Epithelial cell of proximal tubule (primary cell): ENCODE measurements at regions not wholly inside any gene's neighbourhood (a gene's known extent, or its start where the extent isn't known, plus 50 kb on each side); places are given as distances from the start of the nearest gene placed in this dataset.

Source experiments
- DNase-seq: peaks from one replicate; pipeline ENCODE4 v3.0.0-alpha.2; 2011; ENCODE audit warnings: low read depth
- H3K4me3 ChIP-seq: 2 replicates; pipeline ENCODE4 v1.5.1; 2011; ENCODE audit warnings: low read depth, mild to moderate bottlenecking, low read length
- TF ChIP-seq, protein P1 (sequence below): conservative IDR thresholded peaks from 2 replicates; pipeline ENCODE4 v1.5.1; 2012; ENCODE audit warnings: low read depth, mild to moderate bottlenecking, low read length

DNA sequence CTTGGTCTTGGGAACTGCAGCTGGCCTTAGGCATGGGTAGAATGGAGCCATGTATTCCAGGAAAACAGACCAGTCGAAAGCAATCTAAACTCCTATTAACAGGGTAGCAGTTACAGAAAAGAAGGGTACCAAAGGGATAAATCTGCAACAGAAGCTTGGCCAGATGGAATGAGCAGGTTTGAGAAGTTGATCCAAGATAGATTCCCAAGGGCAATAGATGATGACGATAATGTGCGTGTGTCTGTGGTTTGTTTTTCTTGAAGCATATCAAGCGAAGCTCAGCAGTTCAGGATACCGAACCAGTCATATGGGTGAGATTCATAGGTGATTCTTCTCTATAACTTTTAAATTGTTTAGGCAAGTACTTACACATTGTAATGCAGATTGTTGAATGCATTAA is 203.8 kb upstream of the SEMA6D start:
- TF ChIP-seq, protein P1, sequence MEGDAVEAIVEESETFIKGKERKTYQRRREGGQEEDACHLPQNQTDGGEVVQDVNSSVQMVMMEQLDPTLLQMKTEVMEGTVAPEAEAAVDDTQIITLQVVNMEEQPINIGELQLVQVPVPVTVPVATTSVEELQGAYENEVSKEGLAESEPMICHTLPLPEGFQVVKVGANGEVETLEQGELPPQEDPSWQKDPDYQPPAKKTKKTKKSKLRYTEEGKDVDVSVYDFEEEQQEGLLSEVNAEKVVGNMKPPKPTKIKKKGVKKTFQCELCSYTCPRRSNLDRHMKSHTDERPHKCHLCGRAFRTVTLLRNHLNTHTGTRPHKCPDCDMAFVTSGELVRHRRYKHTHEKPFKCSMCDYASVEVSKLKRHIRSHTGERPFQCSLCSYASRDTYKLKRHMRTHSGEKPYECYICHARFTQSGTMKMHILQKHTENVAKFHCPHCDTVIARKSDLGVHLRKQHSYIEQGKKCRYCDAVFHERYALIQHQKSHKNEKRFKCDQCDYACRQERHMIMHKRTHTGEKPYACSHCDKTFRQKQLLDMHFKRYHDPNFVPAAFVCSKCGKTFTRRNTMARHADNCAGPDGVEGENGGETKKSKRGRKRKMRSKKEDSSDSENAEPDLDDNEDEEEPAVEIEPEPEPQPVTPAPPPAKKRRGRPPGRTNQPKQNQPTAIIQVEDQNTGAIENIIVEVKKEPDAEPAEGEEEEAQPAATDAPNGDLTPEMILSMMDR, result no peak
- DNase-seq, result no peak
- no peak overlapping the region for H3K4me3 ChIP-seq

DNA sequence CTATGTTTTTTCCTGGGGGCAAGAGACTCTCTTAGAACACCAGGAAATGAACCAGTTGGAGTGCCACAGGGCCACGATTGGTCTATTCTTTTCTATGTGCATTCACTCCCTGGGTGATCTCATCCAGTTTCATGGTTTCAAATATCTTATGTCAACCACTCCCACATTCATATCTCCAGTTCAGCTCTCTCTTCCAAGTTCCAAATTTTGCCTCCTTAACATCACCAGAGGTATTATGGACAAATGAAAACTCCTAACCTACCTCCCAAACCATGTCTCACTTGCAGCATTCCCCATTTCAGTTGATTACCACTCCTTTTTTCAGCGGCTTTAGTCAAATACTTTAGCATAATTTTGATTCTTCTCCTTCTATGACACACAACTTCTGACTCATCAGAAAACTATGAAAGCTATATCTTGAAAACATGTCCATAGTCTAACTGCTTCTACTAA is 203.1 kb upstream of the SEMA6D start:
- TF ChIP-seq, protein P1, result no peak
- no peak overlapping the region for H3K4me3 ChIP-seq
- no peak for DNase-seq

DNA sequence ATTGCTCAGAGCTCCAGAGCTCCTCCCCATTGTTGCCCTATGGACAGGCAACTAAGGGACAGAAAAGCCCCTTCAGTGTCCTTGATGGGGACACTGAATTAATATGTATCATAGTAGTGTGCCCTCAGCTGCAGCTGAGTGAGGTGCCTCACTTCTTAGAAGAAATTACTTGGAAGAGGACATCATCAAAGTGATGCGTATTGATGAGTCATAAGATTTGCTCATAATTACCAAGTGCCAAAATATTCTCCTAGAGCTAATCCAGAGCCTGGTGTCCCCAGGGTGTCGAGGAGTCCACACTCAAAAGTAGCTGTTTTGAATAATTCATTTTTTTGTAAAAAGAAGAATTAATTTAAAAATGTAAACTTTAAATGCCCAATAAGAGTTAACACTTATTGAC is 200.7 kb upstream of the SEMA6D start:
- H3K4me3 ChIP-seq, result no peak overlapping the region
- TF ChIP-seq, protein P1, result no peak
- no peak for DNase-seq

DNA sequence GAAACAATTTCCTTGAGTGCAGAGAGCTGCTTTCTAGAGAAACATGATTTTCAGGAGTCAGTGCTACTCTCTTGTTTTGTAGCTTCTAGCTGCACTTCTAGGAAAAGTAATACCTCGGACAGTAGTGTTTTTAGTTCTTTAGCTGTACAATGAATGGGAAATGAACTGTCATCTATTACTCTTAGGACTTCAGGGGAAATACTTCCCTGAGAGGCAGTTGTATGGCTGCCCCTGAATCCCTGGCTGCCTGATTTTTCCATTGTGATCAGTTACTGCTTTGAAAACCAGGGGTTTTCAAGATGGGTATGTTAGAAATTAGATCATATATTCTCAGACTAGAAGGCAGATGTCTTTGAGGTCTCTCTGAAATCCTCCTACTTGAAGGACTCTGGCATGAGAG is 200.3 kb upstream of the SEMA6D start:
- H3K4me3 ChIP-seq, result no peak overlapping the region
- no peak for DNase-seq
- TF ChIP-seq, protein P1, result no peak

DNA sequence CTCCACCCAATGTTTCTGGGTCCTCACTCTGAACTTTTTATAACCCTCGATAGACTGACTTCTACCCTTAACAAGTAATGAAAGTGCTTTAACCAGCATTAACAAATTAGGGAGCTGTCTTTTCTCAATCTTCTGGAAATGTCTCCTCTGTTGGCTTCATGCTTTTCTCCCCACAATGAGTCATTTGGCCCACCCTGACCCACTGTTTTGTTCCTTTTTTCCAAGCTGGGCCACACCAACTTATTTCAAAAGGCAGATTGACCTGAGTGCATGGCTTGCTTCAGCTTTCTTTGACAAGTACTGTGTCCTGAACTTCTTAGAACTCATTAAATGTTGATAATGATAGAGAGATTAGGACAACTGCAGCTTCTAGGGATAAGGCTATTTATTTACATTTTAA is 199.6 kb upstream of the SEMA6D start:
- no peak overlapping the region for H3K4me3 ChIP-seq
- TF ChIP-seq, protein P1, result no peak
- DNase-seq, result no peak

DNA sequence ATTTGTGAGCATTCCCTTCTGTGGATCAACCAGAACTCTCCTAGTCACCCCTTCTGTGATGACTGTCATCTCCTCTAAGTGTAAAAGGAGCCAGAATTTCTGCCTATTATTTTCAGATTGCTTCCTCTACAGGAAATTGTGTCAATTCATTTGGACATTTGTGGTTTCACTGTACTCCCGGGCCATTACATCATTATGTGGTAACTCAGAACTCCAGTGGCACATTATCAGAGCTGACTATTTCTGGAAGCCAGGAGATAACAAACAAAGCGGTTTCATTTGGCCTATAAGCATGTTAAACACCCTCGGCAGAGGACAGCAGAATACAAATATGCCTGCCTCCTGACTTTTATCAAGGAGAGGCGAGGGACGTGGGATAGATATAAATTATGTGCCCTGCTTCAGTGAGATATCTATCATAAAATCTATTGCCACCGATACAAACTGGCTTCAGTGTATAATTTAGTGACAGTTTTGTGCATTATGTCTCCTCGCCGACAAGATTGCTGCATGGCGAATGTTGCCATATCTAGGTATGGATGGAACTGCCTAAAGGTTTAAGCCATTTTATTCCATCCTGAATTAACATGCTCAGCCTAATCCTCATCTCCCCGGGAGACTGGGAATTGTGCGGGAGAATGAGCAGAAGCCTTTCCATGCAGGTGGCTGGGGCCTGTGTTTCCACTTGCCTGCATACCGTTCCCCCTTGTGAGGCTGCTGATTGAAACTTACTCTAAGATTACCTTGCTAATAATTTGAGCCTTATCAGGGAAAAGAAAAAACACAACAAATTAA is 193.4 kb upstream of the SEMA6D start:
- H3K4me3 ChIP-seq, result no peak overlapping the region
- TF ChIP-seq, protein P1, result no peak
- DNase-seq, result no peak

DNA sequence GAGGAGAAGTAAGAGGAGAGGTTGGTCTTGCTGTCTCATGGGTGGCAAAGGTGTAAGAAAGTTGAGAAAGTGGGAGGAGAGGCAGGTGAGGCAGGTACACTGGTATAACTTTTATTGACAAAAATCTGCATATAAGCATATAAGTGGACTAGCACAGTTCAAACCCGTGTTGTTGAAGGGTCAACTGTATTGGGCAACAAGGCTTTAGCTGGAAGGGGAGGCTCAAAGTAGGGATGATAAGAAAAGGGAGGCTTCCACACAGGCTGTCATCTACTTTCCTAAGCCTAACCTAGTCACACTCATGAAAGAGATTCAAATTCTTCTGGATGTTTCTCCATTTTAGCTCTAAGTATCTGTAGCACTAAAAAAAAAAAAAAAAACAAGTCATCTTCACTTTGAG is 188.1 kb upstream of the SEMA6D start:
- H3K4me3 ChIP-seq, result no peak overlapping the region
- DNase-seq, result no peak
- TF ChIP-seq, protein P1, result no peak
